ENCODE measurements at regions not wholly inside any gene's neighbourhood (a gene's known extent, or its start where the extent isn't known, plus 50 kb on each side); places are given as distances from the start of the nearest gene placed in this dataset.
"Not testable (repeated sequence)": the region's sequence is repeated elsewhere in the genome, so short reads cannot be mapped to it uniquely, and the experiment has no call there.

- DNase-seq = no peak
Measured at GRCh38 chr6:166718516-166718915, 91.5 kb upstream of the RPS6KA2 start.

- DNase-seq = no peak
Measured at GRCh38 chr6:166716910-166717617, 90.0 kb upstream of the RPS6KA2 start.

- DNase-seq = no peak
Measured at GRCh38 chr6:166715992-166716391, 88.9 kb upstream of the RPS6KA2 start.

- DNase-seq = no peak
Measured at GRCh38 chr6:166715065-166715464, 88.0 kb upstream of the RPS6KA2 start.

GRCh38 chr6:166714581-166714980 lies 87.5 kb upstream of the RPS6KA2 start:
- DNase-seq = no peak

GRCh38 chr6:166714187-166714510 lies 87.1 kb upstream of the RPS6KA2 start:
- DNase-seq = no peak

GRCh38 chr6:166713434-166714186 lies 86.6 kb upstream of the RPS6KA2 start:
- no peak for DNase-seq

- no peak for DNase-seq
Measured at GRCh38 chr6:166712286-166713228, 85.5 kb upstream of the RPS6KA2 start.

- no peak for DNase-seq
Measured at GRCh38 chr6:166710084-166710483, 83.0 kb upstream of the RPS6KA2 start.

- DNase-seq = no peak
Measured at GRCh38 chr6:166708460-166708859, 81.4 kb upstream of the RPS6KA2 start.

GRCh38 chr6:166707045-166707444 lies 80.0 kb upstream of the RPS6KA2 start:
- DNase-seq = no peak

GRCh38 chr6:166705069-166705468 lies 78.0 kb upstream of the RPS6KA2 start:
- DNase-seq = no peak

- no peak for DNase-seq
Measured at GRCh38 chr6:166704171-166704570, 77.1 kb upstream of the RPS6KA2 start.

GRCh38 chr6:166703149-166703710 lies 76.2 kb upstream of the RPS6KA2 start:
- no peak for DNase-seq

GRCh38 chr6:166701424-166701823 lies 74.4 kb upstream of the RPS6KA2 start:
- DNase-seq = not testable (repeated sequence)

GRCh38 chr6:166700871-166701270 lies 73.8 kb upstream of the RPS6KA2 start:
- not testable (repeated sequence) for DNase-seq

GRCh38 chr6:166697113-166697512 lies 70.1 kb upstream of the RPS6KA2 start:
- DNase-seq = no peak

- no peak for DNase-seq
Measured at GRCh38 chr6:166693880-166694279, 66.8 kb upstream of the RPS6KA2 start.

- DNase-seq = no peak
Measured at GRCh38 chr6:166692723-166693302, 65.8 kb upstream of the RPS6KA2 start.

GRCh38 chr6:166691746-166692145 lies 64.7 kb upstream of the RPS6KA2 start:
- DNase-seq = no peak

- no peak for DNase-seq
Measured at GRCh38 chr6:166691199-166691598, 64.1 kb upstream of the RPS6KA2 start.

- no peak for DNase-seq
Measured at GRCh38 chr6:166689687-166690086, 62.6 kb upstream of the RPS6KA2 start.

GRCh38 chr6:166688901-166689300 lies 61.9 kb upstream of the RPS6KA2 start:
- DNase-seq = no peak
